GM18858 (cell line): ENCODE measurements at regions not wholly inside any gene's neighbourhood (a gene's known extent, or its start where the extent isn't known, plus 50 kb on each side); places are given as distances from the start of the nearest gene placed in this dataset.

ENCODE experiments used
- ATAC-seq: cut with Tn5 transposase; IDR thresholded peaks from one replicate; pipeline ENCODE4 v1.9.1; 2021; ENCODE audit not compliant: unreplicated experiment

DNA sequence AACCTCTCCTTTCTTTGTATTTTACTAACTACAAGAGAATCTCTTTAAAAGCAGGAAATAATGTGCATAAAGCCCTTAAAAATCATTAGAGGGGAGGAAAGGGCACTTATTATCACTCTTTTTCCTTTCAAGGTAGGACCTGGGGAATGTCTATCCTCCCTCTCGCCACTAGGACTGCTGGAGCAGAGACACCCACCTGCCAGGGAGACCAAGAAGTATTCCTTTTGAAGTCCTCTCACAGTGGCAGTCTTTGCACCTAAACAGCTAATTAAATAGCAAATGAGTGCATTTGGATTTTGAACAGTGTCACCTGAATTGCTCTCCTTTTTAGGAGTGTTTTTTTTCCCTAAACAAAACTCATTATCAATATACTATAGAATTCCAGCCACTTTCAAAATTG is 874.1 kb downstream of the ZPLD1 start:
- no peak for ATAC-seq

DNA sequence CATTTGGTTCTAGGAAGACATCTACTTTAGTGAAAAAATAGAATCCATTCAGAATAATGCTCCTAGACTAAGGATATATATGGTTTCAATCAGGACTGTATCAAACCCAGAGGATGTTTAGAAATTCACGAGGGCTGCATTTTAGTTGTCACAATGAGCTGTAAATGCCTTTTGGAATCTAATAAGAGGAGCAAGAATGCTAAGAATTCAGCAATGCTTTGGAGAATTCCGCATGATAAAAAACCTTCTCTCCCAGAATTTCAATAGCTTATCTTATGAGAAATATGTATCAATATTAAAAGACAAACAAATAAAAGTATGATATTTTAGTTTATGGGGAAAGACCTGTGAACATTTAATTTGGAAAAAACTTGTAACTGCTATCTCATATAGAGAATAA is 885.1 kb downstream of the ZPLD1 start:
- no peak for ATAC-seq

DNA sequence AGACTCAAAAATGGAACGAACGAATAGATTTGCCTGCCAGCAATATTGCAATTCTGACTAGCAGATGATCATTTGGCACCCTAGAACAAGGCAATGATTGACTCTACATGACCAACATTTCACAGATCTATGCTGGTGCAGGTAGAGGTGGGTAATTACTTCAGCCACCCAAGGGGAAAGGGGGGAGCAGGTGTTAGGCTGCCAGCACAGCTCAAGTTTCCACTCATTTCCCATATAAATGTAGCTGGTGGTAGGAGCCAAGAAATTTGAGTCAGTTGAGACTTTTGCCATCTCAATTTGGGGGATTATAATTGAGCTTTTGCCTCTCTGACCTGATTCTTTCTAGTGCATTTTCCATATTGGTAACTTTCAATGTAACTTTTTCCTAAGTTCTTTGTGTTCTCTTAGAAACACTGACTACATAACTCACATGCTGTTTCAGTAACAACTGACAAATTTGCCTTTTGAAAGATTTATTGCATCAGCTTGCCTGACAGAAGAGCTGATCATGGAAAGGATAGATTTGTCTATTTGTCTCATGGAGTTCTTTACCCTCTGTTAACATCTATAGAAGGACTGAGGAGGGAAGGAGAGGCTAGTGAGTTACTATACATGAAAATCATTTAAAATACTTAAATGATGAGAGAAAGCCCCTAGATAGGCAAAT is 902.5 kb downstream of the ZPLD1 start:
- ATAC-seq: no peak

DNA sequence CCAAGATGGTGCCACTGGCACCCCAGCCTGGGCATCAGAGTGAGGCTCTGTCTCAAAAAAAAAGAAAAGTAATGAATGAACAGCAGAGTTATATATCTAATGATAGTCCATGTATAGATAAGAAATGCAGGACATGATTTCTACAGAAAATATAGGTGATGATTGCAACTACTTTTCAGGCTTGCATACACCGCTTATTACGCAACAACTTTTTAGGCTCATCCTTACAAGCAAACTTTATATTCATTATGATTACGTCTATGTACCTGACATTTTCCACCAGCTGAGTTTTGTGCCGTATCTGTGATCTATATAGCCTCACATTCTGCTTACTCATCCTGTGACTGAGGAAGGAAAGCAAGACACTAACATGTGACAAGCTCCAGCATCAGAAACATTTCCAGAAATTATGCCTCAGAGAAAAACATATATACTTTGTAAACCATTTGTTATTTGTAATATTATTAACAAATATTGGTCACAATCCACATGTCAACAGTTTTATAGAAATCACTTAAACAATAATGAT is 906.3 kb downstream of the ZPLD1 start:
- ATAC-seq: no peak

DNA sequence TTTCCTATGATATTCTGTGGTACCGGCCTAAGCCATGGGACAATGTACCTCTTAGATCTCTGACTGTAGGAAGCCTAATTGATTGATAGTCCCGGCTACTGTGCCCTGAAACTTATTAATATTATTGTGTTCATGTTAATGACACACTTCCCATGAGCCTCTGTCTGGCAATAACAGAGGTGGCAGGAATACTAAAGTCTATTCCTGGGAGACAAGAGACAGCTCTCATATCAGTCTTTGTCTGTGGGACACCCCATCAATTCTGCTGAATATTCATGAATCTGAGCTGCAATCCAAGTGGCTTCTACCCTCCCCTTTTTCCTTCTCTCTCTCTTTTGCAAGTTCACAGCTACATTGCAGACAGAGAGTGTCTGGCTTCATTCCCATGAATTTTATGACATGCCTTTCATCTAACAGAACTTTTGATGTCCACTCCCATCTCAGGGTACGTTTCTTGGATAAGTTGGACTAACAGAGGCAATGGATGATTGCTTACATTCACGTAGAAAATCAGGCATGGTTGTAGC is 907.5 kb downstream of the ZPLD1 start:
- ATAC-seq: no peak

DNA sequence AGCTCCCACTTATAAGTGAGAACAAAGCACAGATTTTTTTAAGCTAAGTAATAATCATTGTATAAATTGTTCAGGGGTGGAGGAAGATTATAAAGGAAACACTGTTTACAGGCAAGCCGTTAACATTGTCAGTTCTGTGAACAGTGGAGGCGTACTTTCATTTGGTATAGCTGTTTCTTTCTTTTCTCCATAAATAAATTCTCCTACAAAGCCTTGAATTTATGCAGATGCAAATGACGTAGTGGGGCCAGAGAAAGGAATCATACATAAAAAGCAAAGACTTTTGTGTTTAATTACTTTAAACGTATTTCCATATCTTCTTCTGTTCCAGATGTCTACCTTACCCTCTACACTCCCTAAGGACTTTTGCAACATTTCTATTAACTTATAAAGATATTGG is 914.9 kb downstream of the ZPLD1 start:
- no peak for ATAC-seq

DNA sequence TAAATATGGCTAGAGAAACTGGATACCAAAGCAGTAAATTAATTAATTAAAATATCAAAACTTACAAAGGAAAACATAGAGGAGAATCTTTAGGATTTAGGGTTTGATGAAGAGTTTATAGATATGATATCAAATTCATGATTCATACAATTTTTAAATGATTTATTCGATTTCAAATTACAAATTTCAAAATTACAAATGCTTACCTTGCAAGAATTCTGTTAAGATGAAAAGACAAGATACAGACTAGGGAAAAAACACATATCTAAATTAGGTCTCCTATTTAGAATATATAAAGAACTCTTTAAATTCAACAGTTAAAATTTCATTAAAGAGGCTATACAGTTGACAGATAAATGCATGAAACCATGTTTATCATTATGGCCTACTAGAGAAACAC is 930.7 kb downstream of the ZPLD1 start:
- ATAC-seq: no peak

DNA sequence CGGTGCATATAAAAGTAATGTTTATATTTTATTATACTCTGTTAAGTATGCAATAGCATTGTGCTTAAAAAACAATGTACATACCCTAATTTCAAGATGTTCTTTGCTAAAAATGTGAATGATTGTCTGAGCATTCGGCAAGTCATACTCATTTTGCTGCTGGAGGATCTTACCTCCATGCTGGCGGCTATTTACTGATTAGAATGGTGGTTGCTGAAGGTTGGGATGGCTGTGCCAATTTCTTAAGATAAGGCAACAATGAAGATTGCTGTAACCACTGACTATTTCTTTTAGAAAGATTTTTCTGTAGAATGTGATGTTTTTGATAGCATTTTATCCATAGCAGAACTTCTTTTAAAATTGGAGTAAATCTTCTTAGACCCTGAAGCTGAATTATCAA is 932.7 kb downstream of the ZPLD1 start:
- no peak for ATAC-seq

DNA sequence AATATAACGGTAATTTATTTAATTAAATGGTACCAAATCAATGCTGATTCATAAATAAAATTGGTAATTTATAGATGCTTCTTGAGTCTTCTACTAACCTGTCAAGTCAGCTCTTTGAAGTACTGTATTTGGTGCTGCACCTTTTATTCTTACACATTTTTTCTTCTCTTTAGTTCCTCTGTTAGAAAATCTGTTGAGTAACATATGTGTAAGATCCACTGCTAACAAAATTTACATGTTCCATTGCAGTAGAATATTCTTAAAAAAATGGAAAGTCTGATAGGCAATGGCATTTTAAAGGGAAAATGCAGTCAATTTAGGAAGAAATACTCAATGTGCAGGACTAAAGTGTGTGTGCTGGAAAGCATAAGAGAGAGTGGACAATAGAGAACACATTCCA is 936.6 kb downstream of the ZPLD1 start:
- no peak for ATAC-seq

DNA sequence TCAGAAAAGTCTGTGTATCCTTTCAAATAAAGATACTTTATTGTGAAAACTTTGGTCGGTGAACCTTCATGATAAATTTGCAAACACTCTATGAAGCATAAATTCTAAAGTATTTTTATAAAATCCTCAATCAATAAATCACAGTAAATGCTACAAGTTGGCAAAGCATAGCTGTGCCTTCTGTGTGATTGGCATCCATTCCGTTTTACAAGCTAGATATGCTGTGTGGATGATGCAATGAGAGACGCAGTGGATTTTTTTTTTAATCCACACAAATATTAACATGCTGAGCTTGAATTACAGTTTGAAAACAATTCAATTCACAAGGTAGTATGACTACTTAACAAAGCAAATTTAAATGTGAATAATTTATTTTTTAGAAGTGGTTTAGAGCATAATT is 937.2 kb downstream of the ZPLD1 start:
- ATAC-seq: no peak

DNA sequence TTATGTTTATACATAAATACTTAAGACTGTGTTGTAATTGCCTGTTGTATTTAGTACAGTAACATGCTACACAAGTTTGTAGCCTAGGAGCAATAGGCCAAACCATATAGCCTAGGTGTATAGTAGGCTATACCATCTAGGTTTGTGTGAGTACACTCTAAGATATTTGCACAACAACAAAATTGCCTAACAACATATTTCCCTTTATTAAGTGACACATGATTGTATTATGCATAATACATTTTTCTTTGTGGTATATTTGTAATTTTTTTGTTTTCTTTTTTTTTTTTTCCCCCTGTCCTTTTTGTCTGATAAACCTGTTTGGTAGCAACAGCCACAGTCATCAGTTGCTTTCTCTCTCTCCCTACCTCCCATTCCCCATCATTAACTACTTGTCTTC is 945.6 kb downstream of the ZPLD1 start:
- no peak for ATAC-seq

DNA sequence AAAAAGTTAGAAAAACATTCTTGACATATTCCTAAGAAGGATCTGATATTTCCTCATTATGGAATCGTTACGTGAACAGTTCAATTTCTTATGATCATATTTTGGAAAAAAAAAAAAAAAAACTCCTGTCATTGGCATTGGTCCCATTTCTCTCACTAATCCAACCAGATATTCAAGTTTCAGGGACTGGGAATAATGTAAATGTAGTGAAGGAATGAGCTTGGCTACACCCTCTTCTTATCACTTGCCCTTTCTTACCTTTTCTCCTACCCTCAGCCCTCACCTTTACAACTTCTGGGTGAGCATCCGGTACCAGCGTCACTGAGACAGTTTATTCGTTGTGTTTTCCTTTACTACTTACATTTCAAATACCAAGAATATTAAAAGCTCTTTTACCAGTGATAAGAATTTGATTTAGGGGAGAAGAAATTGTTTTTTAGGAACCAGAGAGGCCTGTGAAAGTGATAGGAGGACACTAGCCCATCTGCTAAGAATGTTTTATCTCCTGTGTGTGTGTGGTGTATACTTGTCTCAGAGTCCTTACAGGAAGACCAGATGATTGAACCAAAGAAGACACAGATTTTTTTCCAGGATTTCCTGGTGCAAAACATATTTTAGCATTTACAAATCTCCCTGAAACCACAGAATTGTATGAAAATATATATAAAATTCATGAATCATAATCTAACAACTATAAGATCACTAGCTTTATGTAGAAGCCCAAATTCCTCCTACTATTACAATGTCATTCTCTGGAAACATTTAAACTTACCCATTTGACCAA is 946.7 kb downstream of the ZPLD1 start:
- no peak for ATAC-seq

DNA sequence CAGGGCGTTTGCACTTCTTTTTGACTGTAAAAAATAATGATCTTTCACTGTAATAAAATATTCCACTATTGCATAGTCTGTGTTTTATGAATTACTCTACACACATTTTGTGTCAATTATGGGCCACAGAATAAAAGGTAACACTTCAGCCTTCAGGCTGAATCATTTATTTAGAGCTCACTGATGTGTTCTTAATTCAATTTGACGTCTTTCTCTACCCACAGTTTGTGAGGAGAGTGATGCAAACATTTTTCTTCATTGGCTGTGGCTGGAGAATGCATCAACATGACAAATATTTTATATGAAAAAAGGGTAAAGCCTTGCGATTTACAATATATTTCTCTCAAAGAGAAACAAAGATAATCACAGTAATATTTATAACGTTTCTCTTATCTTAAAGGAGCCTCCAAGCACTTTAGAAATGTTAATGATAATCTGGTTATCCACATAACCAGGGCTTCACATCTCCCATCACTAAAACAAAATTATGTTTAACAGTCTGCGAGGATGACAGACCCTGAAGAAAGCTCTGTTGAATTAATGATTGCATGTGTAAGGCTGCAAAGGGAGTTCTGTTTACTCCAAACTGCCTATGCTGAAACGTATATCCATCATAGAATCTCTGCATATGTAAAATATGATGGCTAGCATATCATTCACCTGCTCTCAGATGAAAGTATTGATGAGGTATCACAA is 951.3 kb downstream of the ZPLD1 start:
- ATAC-seq: no peak

DNA sequence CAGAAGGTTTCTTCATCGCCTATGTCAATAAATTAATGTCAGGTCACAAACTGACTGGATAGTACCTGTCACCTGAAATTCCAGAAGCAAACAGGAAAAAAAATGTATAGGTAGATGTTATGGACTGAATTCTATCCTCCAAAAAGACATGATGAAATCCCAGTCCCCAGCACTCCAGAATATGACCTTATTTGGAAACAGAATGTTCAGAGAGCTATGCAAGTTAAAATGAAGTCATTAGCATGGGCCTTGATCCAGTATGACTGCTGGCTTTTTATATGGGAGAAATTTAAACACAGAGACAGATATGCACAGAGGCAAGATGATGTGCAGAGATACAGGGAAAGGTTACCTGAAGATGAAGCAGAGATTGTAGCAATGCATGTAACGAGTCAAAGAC is 953.4 kb downstream of the ZPLD1 start:
- no peak for ATAC-seq

DNA sequence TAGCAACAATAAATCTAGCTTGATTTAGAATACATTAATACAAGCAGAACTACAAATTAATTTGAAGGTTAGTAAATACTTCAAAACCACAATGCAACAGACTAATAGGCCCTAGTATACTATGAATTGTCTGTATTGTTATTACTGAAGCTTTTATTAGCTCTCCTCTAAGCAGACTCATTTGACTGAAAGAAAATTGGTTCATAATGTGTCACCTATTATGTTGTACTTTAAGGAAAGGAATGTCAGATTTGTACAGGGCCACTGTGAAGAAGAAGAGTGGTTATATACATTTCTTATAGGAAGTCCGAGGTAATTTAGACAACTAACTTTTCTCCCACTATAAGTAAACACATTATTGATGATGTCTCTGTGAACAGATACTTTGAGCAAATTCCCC is 954.5 kb downstream of the ZPLD1 start:
- ATAC-seq: no peak

DNA sequence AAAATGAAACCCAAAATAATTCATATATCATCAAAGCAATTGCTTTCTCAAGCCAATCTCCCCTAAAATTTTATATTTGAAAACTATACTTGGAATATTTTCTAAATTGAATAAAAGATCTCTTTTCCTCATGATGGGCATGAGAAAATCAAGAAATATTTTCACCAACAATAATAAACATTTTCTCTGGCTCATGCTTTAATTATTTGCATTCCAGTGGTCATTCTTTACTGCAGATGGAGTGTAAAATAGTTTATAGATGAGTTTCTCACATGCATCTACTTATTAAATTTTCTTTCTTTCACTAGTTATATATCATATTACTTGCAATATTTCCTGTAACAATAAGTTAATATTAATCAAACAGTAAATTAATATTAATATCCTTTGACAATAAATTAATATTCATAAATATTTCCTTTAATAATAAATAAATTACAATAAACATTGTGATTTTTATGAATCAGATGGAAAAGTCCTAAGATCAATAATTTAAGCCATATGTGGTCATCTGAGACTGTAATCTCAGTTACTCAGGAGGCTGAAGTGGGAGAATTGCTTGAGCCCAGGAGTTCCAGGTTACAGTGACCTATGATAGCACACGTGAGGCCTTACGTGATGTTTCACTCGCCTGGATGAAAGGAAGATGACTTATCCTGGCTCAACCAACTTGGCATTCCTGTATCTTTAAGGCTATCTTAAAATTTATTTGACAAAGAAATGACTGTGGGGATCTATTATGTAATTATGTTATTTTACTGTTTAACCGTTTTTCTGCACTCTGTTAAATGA is 958.8 kb downstream of the ZPLD1 start:
- no peak for ATAC-seq

DNA sequence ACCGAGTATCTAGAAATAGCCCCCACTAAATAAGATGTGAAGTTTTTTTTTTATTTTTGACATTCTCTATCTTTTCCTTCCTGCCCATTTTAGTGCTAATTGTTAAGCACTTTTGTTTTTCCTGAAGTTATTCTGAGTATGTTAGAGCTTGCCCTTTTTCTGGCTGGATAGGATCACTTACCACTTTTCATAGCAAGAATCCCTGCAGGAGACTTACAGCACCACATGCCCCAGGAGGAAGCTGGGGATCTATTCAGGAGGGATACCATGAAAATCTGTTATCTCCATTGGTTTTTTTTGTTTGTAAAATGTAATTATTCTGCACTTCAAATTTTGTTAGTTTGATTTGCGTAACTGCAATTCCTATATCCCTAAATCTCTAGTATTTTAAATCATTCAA is 968.4 kb downstream of the ZPLD1 start:
- ATAC-seq: no peak

DNA sequence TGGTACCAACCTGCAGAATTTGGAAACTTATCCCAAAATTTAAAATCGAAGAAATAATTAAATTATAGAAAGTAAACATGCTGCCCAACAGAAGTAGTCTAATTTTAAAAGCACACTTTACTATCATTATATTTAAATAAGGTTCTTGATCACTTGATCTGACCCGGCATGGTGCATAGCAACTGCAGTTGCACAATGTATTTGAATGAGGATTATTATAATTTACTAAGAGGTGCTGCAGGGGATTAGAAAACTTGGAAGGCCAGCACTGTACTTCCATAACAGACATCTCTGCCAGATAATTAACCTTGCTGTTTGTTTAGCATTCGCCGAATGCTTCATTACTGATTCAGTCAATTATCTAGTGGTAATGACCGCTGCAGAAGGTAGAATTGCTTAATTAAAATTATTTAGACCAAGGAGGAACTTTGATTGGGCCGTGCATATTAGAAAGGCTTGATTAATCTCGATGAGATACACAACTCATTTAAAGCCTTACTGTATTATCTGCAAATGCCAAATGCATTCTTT is 971.6 kb downstream of the ZPLD1 start:
- ATAC-seq: no peak

DNA sequence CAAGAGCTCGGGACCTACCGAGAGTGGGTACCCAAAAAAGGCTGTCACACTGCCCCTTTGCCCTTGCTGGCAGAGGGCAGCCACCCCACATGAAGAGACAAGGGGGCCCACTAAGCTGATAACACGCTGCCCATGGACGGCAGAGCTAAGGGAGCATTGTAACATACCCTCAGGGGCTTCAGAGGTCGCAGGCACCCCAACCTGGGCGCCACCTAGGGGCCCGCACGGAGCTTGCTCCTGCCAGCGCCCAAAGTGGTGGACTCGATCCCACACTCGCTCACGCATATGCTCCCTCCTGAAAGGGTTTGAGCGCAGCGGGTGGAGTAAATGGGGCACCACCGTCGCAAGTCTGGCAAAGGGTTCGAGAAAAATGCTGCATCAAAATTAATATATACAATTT is 975.4 kb downstream of the ZPLD1 start:
- no peak for ATAC-seq

DNA sequence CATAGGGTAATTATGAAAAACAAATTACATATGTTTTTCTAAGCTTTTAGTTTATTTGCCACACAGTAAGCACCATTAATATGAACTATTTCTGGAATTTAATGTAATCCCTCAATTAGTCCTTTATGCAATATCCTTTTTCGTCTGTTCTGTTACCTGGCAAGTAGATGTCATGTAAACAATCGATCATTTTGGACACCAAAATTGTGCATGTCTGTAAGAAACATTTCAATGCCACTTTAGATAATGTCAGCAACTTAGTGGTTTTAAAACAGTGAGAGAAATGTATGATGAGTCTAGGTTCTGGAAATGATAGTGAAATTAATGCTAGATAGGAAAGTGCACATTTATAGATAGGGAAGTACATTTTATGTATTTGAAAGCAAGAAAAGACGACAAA is 986.6 kb downstream of the ZPLD1 start:
- no peak for ATAC-seq

DNA sequence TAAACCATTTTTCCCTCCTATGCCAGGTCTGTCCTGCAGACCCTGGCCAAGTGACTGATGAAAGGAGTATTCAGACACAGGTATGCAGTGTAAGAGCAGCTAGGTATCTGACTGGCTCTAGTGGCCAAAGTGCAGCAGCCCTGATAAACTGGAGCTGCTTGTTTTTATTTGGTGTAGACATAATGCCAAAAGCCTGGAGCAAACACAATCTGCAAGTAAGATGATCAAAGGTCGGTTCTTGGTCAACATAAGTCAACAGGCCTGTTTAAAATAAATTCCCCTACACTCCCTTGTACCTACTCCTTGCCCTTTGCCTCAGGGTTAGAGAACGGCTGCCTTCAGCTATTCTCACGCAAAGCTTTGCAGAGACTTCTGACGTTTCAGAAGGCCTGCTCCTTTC is 1003.1 kb downstream of the ZPLD1 start:
- no peak for ATAC-seq
